ENCODE measurements at regions not wholly inside any gene's neighbourhood (a gene's known extent, or its start where the extent isn't known, plus 50 kb on each side); places are given as distances from the start of the nearest gene placed in this dataset.

GRCh38 chr6:125498606-125499005 lies 196.8 kb upstream of the HDDC2 start:
- H4K20me1 ChIP-seq (ENCODE audit: low read length): no peaks in the 10 kb centered on the region
- no peak overlapping the region for H3K9ac ChIP-seq (ENCODE audit: low read length)
- no peak for DNase-seq
- H3K27ac ChIP-seq (ENCODE audit: low read length): no peak overlapping the region
- no peak for ATAC-seq
- no peaks in the 10 kb centered on the region for H3K79me2 ChIP-seq (ENCODE audit: low read length)
- intact Hi-C loops (cut with micrococcal nuclease): no loop called here
- H3K4me2 ChIP-seq (ENCODE audit: low read length): no peak overlapping the region
- ChIA-PET CTCF (no interaction called here), POLR2A (ENCODE audit: unreplicated experiment) (no interaction called here)
- no peaks in the 10 kb centered on the region for H3F3A ChIP-seq (ENCODE audit: low read length, unreplicated experiment)
- H3K9me2 ChIP-seq (replicated peaks; ENCODE audit: low read length): no peaks in the 10 kb centered on the region
- H3K4me3 ChIP-seq (ENCODE audit: low read length): no peak overlapping the region
- no TSS peak for BruUV-seq (replicated peaks)
- H3K36me3 ChIP-seq (ENCODE audit: low read depth, low read length): no peaks in the 10 kb centered on the region
- H3K4me1 ChIP-seq (ENCODE audit: insufficient read depth, low read length): no peaks in the 10 kb centered on the region
- TF ChIP-seq CTCF (conservative IDR thresholded peaks at IDR 0.05; ENCODE audit: low read depth, low read length): no peak
- no peak for TF ChIP-seq EZH2phosphoT487 (IDR thresholded peaks at IDR 0.05; ENCODE audit: borderline replicate concordance, low read length)
- no peak for TF ChIP-seq EZH2 (IDR thresholded peaks at IDR 0.05; ENCODE audit: low read length, unreplicated experiment)
- H3K27me3 ChIP-seq (ENCODE audit: low read length): peaks cover 20% of the 10 kb centered on the region
- H3K9me3 ChIP-seq (ENCODE audit: low read length): no peaks in the 10 kb centered on the region
- no peak overlapping the region for H2AFZ ChIP-seq (ENCODE audit: low read length)

- no peaks in the 10 kb centered on the region for H3K4me1 ChIP-seq (ENCODE audit: insufficient read depth, low read length)
- intact Hi-C loops (cut with micrococcal nuclease): no loop called here
- H3F3A ChIP-seq (ENCODE audit: low read length, unreplicated experiment): no peaks in the 10 kb centered on the region
- no peak overlapping the region for H3K4me3 ChIP-seq (ENCODE audit: low read length)
- no peaks in the 10 kb centered on the region for H3K9me3 ChIP-seq (ENCODE audit: low read length)
- H3K27ac ChIP-seq (ENCODE audit: low read length): no peak overlapping the region
- H3K27me3 ChIP-seq (ENCODE audit: low read length): peaks cover 18% of the 10 kb centered on the region
- H3K9ac ChIP-seq (ENCODE audit: low read length): no peak overlapping the region
- CTCF ChIA-PET: no interaction called here
- ATAC-seq (no peak), DNase-seq (no peak)
- H2AFZ ChIP-seq (ENCODE audit: low read length): no peak overlapping the region
- no peaks in the 10 kb centered on the region for H3K9me2 ChIP-seq (replicated peaks; ENCODE audit: low read length)
- TF ChIP-seq EZH2phosphoT487 (IDR thresholded peaks at IDR 0.05; ENCODE audit: borderline replicate concordance, low read length): no peak
- TF ChIP-seq EZH2 (IDR thresholded peaks at IDR 0.05; ENCODE audit: low read length, unreplicated experiment): no peak
- no peak for TF ChIP-seq CTCF (conservative IDR thresholded peaks at IDR 0.05; ENCODE audit: low read depth, low read length)
- no peaks in the 10 kb centered on the region for H3K79me2 ChIP-seq (ENCODE audit: low read length)
- no peak overlapping the region for H3K4me2 ChIP-seq (ENCODE audit: low read length)
- POLR2A ChIA-PET (ENCODE audit: unreplicated experiment): no interaction called here
- no TSS peak for BruUV-seq (replicated peaks)
- H4K20me1 ChIP-seq (ENCODE audit: low read length): no peaks in the 10 kb centered on the region
- no peaks in the 10 kb centered on the region for H3K36me3 ChIP-seq (ENCODE audit: low read depth, low read length)
Measured at GRCh38 chr6:125499535-125499934, 197.8 kb upstream of the HDDC2 start.

DNA sequence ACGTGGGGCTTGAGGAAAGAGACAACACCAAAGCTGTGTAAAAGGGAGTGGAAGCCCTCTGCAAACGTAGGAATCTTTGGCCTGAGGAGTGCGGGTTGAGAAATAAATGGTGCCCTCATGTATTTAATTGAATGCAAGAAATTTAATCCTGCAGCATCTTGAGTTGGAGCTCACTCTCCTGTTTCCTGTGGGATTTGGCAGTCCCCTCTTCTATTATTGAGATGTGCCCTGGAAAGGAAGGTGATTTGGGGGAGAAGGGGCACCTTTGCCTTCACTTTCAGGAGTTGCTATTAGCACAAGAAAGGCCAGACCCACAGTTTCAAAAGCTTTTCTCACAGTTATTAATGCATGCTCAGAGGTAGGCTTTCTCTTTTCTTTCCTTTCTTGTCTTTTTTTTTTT lies 201.4 kb upstream of the HDDC2 start:
- Histone ChIP-seq H3K4me1 (ENCODE audit: insufficient read depth, low read length) (no peaks in the 10 kb centered on the region), H3K9me3 (ENCODE audit: low read length) (no peaks in the 10 kb centered on the region), H2AFZ (ENCODE audit: low read length) (no peak overlapping the region), H3K4me3 (ENCODE audit: low read length) (no peak overlapping the region), H3K9ac (ENCODE audit: low read length) (no peak overlapping the region), H3K79me2 (ENCODE audit: low read length) (no peaks in the 10 kb centered on the region), H3F3A (ENCODE audit: low read length, unreplicated experiment) (no peaks in the 10 kb centered on the region), H3K4me2 (ENCODE audit: low read length) (no peak overlapping the region), H3K27me3 (ENCODE audit: low read length) (peaks cover 14% of the 10 kb centered on the region), H3K9me2 (replicated peaks; ENCODE audit: low read length) (no peaks in the 10 kb centered on the region), H3K36me3 (ENCODE audit: low read depth, low read length) (no peaks in the 10 kb centered on the region), H4K20me1 (ENCODE audit: low read length) (no peaks in the 10 kb centered on the region), H3K27ac (ENCODE audit: low read length) (no peak overlapping the region)
- no peak for DNase-seq
- ATAC-seq: no peak
- ChIA-PET POLR2A (ENCODE audit: unreplicated experiment) (no interaction called here), CTCF (no interaction called here)
- intact Hi-C loops (cut with micrococcal nuclease): no loop called here
- no peak for TF ChIP-seq CTCF (conservative IDR thresholded peaks at IDR 0.05; ENCODE audit: low read depth, low read length)
- no peak for TF ChIP-seq EZH2phosphoT487 (IDR thresholded peaks at IDR 0.05; ENCODE audit: borderline replicate concordance, low read length)
- TF ChIP-seq EZH2 (IDR thresholded peaks at IDR 0.05; ENCODE audit: low read length, unreplicated experiment): no peak
- BruUV-seq (replicated peaks): no TSS peak

Measured in PC-3 (cell line).